HG03521 (cell line): ENCODE measurements at regions not wholly inside any gene's neighbourhood (a gene's known extent, or its start where the extent isn't known, plus 50 kb on each side); places are given as distances from the start of the nearest gene placed in this dataset.
"Not testable (repeated sequence)": the region's sequence is repeated elsewhere in the genome, so short reads cannot be mapped to it uniquely, and the experiment has no call there.

Source experiments
- ATAC-seq: cut with Tn5 transposase; IDR thresholded peaks from one replicate; pipeline ENCODE4 v1.9.1; 2021; ENCODE audit warnings: mild to moderate bottlenecking, moderate library complexity; ENCODE audit not compliant: unreplicated experiment

- ATAC-seq, result no peak
Measured at GRCh38 chr10:94219829-94220228, 142.9 kb downstream of the NOC3L start.

- ATAC-seq, result no peak
Measured at GRCh38 chr10:94220717-94221116, 142.0 kb downstream of the NOC3L start.

- no peak for ATAC-seq
Measured at GRCh38 chr10:94223702-94224370, 138.9 kb downstream of the NOC3L start.

GRCh38 chr10:94224656-94225055 lies 138.1 kb downstream of the NOC3L start:
- ATAC-seq, result no peak

GRCh38 chr10:94225589-94225988 lies 137.2 kb downstream of the NOC3L start:
- ATAC-seq, result no peak

- ATAC-seq, result no peak
Measured at GRCh38 chr10:94230134-94230785, 132.5 kb downstream of the NOC3L start.

- no peak for ATAC-seq
Measured at GRCh38 chr10:94232711-94233383, 129.9 kb downstream of the NOC3L start.

- no peak for ATAC-seq
Measured at GRCh38 chr10:94235461-94235860, 127.3 kb downstream of the NOC3L start.

GRCh38 chr10:94238006-94238617 lies 124.6 kb downstream of the NOC3L start:
- ATAC-seq, result no peak

GRCh38 chr10:94239696-94240095 lies 123.0 kb downstream of the NOC3L start:
- ATAC-seq, result no peak

GRCh38 chr10:94240491-94240890 lies 122.2 kb downstream of the NOC3L start:
- no peak for ATAC-seq

- ATAC-seq, result no peak
Measured at GRCh38 chr10:94240901-94241300, 121.8 kb downstream of the NOC3L start.

- ATAC-seq, result no peak
Measured at GRCh38 chr10:94251098-94251497, 111.6 kb downstream of the NOC3L start.

- ATAC-seq, result no peak
Measured at GRCh38 chr10:94251568-94251967, 111.2 kb downstream of the NOC3L start.

GRCh38 chr10:94257407-94257806 lies 105.3 kb downstream of the NOC3L start:
- not testable (repeated sequence) for ATAC-seq

- no peak for ATAC-seq
Measured at GRCh38 chr10:94260455-94260854, 102.3 kb downstream of the NOC3L start.

- no peak for ATAC-seq
Measured at GRCh38 chr10:94264085-94264484, 98.7 kb downstream of the NOC3L start.

GRCh38 chr10:94266091-94266490 lies 96.6 kb downstream of the NOC3L start:
- ATAC-seq, result no peak

- no peak for ATAC-seq
Measured at GRCh38 chr10:94268652-94269051, 94.1 kb downstream of the NOC3L start.

GRCh38 chr10:94274142-94274787 lies 88.5 kb downstream of the NOC3L start:
- ATAC-seq, result no peak

- no peak for ATAC-seq
Measured at GRCh38 chr10:94276140-94276539, 86.6 kb downstream of the NOC3L start.
